ENCODE measurements at regions not wholly inside any gene's neighbourhood (a gene's known extent, or its start where the extent isn't known, plus 50 kb on each side); places are given as distances from the start of the nearest gene placed in this dataset.

DNA sequence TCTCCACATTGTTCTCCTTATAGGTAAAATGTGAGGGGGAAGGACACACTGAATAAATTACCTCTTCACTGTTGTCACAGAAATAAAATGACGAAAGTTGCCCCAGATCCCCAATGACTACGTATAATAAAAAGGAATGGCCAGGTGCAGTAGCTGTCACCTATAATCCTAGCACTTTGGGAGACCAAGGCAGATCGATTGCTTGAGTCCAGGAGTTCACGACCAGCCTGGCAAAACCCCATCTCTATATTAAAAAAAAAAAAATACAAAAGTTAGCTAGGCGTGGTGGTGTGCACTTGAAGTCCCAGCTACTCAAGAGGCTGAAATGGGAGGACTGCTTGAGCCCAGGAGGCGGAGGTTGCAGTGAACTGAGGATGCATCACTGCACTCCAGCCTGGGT is 82.2 kb upstream of the APC start:
- no peak for DNase-seq (ENCODE audit: low read depth in 2 of 2)

GRCh38 chr5:112656451-112656850 is 81.2 kb upstream of the APC start:
- no peak for DNase-seq (ENCODE audit: low read depth in 2 of 2)

- no peak for DNase-seq (ENCODE audit: low read depth in 2 of 2)
Observed at GRCh38 chr5:112657804-112658203, 79.9 kb upstream of the APC start.

- no peak for DNase-seq (ENCODE audit: low read depth in 2 of 2)
Observed at GRCh38 chr5:112660359-112660758, 77.3 kb upstream of the APC start.

DNA sequence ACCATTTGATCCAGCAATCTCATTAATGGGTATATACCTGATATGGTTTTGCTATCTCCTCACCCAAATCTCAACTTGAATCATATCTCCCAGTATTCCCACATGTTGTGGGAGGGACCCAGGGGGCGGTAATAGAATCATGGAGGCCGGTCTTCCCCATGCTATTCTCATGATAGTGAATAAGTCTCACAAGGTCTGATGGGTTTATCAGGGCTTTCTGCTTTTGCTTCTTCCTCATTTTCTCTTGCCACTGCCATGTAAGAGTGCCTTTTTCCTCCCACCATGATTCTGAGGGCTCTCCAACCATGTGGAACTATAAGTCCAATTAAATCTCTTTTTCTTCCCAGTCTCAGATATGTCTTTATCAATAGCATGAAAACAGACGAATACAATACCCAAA is 74.5 kb upstream of the APC start:
- no peak for DNase-seq (ENCODE audit: low read depth in 2 of 2)

GRCh38 chr5:112668016-112668415 is 69.7 kb upstream of the APC start:
- DNase-seq (ENCODE audit: low read depth in 2 of 2) = no peak

DNA sequence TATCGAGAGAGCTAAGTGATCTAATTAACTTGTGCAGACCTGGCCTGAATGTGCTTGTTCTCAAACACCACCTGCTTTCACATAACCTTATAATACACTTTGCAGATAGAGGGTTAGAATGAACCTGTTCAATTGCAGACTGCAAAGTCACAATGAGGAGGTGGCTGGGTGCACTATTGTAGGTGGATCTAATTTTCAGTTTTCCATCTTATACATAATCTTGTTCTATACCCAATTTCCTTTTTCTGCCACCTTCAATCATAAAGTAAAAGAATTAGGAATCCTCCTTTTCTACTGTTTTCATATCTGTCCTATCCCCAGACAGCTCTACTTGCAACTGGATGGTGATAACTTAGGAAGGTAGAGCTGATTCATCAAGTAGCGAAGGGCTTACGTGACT is 68.8 kb upstream of the APC start:
- no peak for DNase-seq (ENCODE audit: low read depth in 2 of 2)

DNA sequence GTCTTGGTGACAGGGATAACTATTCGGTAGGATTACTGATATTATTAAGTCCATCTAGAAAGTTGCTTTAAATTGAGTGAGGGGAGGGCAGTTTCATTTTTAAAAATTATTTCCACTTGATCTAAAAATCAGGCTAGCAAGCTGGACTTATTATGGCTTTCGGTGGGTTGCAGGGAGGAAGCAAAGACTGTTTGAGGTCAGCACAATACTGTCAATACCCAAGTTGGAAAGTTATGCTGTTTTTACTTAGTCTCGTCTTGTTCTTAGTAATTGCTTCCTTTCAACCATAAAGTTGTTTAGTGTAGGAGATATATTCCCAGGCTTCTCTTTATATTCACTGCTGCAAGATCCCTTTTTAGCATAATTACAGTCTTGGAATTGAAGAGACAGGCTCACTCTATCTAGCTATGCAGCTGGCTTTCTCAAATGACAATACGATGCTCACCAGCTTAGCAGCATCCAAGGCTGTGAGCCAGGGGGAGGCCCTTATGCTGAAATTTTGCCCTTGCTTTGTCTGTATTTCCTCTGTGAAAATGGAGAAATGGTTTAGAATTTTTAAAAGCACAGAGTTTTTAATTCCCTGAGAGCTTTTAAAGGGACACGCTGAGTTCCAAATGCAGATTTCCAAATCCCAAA is 68.2 kb upstream of the APC start:
- DNase-seq (ENCODE audit: low read depth in 2 of 2) = no peak

- DNase-seq (ENCODE audit: low read depth in 2 of 2) = no peak
Observed at GRCh38 chr5:112671687-112672086, 66.0 kb upstream of the APC start.

DNA sequence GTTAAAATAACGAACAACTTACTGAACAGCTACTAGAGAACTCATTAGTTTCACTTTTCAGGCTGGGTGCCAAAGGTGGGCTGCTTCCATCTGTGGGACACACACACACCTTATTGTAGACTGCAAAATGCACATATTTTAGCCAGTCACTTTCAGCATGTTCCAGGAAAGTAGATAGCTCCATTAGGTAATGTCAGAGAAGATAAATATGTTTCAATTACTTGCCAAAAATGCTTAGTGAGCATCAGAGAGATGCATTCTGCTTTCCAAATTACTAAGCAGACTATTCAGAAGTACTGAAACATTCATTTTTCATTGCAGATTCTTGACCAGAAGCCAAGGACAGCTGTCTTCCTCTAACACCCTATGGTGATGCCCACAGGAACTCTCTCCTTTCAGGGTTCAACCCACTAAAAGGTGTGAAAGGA is 56.2 kb upstream of the APC start:
- DNase-seq (ENCODE audit: low read depth in 2 of 2) = no peak

DNA sequence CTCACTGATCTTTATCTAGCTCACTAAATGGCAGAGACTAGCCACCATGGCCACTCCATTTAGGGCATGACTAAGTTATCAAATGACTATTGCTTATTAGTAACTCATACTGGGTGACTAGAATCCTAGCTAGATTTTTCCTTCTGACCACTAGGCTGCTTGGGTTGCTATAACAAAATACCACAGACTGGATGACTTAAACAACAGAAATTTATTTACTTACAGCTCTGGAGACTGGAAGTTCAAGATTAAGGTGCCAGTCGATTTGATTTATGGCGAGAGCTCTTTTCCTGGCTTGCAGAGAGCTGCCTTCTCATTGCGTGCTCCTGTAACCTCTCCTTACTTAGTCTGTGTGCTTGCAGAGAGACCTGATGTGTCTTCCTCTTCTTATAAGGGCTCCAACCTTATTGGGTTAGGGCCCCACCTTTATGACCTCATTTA is 55.0 kb upstream of the APC start:
- DNase-seq (ENCODE audit: low read depth in 2 of 2) = no peak

GRCh38 chr5:112684121-112684520 is 53.6 kb upstream of the APC start:
- no peak for DNase-seq (ENCODE audit: low read depth in 2 of 2)

GRCh38 chr5:112684737-112685136 is 52.9 kb upstream of the APC start:
- DNase-seq (ENCODE audit: low read depth in 2 of 2) = peak; percentile 76

DNA sequence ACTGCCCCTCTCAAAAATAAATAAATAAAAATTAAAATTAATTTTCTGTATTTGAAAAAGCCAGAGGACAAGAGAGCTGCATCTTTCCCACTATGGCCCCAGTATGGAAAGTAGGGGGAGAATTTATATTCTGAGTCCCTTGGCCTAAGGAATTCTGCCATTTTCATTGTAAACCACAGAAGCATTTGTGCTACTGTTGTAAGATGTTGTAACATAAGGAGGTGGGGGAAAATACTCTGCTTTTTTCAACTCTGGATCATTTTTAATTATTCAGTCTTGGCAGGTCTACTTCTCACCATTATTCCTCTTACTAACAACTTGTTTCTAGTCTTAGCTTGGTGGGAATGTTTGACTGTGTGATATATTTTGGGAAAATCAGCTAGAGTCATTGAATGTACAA is 52.3 kb upstream of the APC start:
- no peak for DNase-seq (ENCODE audit: low read depth in 2 of 2)

- no peak for DNase-seq (ENCODE audit: low read depth in 2 of 2)
Observed at GRCh38 chr5:112685931-112686330, 51.8 kb upstream of the APC start.

DNA sequence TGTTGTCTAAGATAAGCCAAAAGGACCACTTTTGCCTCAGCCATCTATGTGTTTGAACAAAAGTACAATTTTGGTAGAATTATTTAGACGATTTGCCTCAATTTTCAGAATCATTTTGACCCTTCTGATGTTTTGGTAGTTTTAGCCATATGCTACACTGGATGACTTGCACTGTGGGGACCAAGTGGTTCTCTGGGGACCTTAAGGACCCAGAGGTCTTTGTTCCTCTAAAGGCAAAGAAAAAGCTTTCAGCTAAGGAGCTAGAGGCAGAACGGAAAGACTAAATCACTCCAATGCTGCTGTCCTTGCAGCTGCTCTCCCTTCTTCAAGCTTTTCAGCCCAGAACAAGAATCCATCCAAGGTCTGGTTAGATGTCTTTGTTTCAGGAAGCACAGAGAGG is 51.0 kb upstream of the APC start:
- no peak for DNase-seq (ENCODE audit: low read depth in 2 of 2)

GRCh38 chr5:112687306-112687705 is 50.4 kb upstream of the APC start:
- DNase-seq (ENCODE audit: low read depth in 2 of 2) = no peak

Data from fibroblast of skin of left quadriceps (primary cell).